Fibroblast of lung (primary cell): ENCODE measurements at regions not wholly inside any gene's neighbourhood (a gene's known extent, or its start where the extent isn't known, plus 50 kb on each side); places are given as distances from the start of the nearest gene placed in this dataset.

ENCODE experiments used
- EZH2 ChIP-seq: IDR thresholded peaks from 2 replicates; pipeline ENCODE4 v1.5.1; 2012; ENCODE audit warnings: low read length, control low read depth, mild to moderate bottlenecking; ENCODE audit errors: missing control alignments
- TF ChIP-seq, protein P1 (sequence below), 2 donors: IDR thresholded peaks in 1 of 2; conservative IDR thresholded peaks in 1 of 2; 1 replicate in 1 of 2; 2 replicates in 1 of 2; pipeline ENCODE4 v1.5.1; 2011 to 2012; ENCODE audit warnings: low read length in 2 of 2, control low read depth in 1 of 2, inconsistent platforms in 1 of 2, low read depth in 1 of 2, mild to moderate bottlenecking in 1 of 2

DNA sequence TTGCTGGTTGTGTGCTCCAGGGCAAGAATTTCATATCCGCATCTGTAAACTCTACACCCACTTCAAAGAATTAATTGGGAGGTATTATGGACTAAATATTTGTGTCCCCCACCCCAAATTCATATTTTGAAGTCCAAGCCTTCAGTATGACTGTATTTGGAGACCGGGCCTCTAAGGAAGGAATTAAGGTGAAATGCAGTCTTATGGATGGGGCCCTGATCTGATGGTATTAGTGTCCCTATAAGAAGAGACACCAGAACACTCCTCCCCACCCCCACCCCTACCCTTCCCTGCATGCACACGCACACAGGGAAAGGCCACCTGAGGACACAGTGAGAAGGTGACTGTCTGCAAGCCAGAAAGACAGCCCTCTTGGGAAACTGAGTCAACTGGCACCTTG lies 332.4 kb downstream of the RPS6KC1 start:
- TF ChIP-seq, protein P1, sequence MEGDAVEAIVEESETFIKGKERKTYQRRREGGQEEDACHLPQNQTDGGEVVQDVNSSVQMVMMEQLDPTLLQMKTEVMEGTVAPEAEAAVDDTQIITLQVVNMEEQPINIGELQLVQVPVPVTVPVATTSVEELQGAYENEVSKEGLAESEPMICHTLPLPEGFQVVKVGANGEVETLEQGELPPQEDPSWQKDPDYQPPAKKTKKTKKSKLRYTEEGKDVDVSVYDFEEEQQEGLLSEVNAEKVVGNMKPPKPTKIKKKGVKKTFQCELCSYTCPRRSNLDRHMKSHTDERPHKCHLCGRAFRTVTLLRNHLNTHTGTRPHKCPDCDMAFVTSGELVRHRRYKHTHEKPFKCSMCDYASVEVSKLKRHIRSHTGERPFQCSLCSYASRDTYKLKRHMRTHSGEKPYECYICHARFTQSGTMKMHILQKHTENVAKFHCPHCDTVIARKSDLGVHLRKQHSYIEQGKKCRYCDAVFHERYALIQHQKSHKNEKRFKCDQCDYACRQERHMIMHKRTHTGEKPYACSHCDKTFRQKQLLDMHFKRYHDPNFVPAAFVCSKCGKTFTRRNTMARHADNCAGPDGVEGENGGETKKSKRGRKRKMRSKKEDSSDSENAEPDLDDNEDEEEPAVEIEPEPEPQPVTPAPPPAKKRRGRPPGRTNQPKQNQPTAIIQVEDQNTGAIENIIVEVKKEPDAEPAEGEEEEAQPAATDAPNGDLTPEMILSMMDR (conservative IDR thresholded peaks at IDR 0.05 in 1 of 2, IDR thresholded peaks at IDR 0.05 in 1 of 2; ENCODE audit: low read depth in 1 of 2, low read length in 2 of 2) = no peak
- TF ChIP-seq EZH2 = no peak
